ENCODE measurements at regions not wholly inside any gene's neighbourhood (a gene's known extent, or its start where the extent isn't known, plus 50 kb on each side); places are given as distances from the start of the nearest gene placed in this dataset.

GRCh38 chr12:98151984-98152383, 363.4 kb upstream of the TMPO start:
- Histone ChIP-seq H3K79me2 (ENCODE audit: insufficient read depth, low read length) (no peaks in the 10 kb centered on the region), H2BK120ac (ENCODE audit: low read depth, low read length, poor library complexity, severe bottlenecking) (no peak overlapping the region), H4K5ac (ENCODE audit: insufficient read length, low read depth, low read length) (no peak overlapping the region), H3K56ac (ENCODE audit: insufficient read length, low read depth, low read length) (no peak overlapping the region), H3K14ac (ENCODE audit: insufficient read depth, low read length) (no peak overlapping the region), H2BK20ac (ENCODE audit: low read depth, low read length, poor library complexity, severe bottlenecking) (no peak overlapping the region), H4K20me1 (ENCODE audit: control insufficient read depth, insufficient read depth, insufficient read length) (no peaks in the 10 kb centered on the region), H4K8ac (replicated peaks; ENCODE audit: insufficient read length, low read depth, low read length) (no peak overlapping the region), H3K4me1 (ENCODE audit: insufficient read depth, low read length) (no peaks in the 10 kb centered on the region; the same call in 1 of the 2 replicates), H2BK15ac (ENCODE audit: low read depth, low read length) (no peak overlapping the region), H3K27me3 (ENCODE audit: insufficient read depth, low read length) (no peaks in the 10 kb centered on the region), H3K9ac (ENCODE audit: extremely low read depth, insufficient read length, low read length) (no peak overlapping the region), H3K4ac (ENCODE audit: low read depth, low read length) (no peak overlapping the region), H3T11ph (ENCODE audit: low read length) (no peak overlapping the region), H2BK12ac (ENCODE audit: insufficient read length, low read depth, low read length) (no peak overlapping the region), H4K91ac (ENCODE audit: insufficient read length, low read depth, low read length) (no peak overlapping the region), H3K9me3 (ENCODE audit: control insufficient read depth, low read depth, low read length) (no peaks in the 10 kb centered on the region), H3K23ac (ENCODE audit: insufficient read length, low read depth, low read length) (no peak overlapping the region), H3K4me2 (ENCODE audit: insufficient read depth, insufficient read length, low read length) (no peak overlapping the region), H3K79me1 (ENCODE audit: insufficient read depth, low read depth, low read length, poor library complexity, severe bottlenecking) (no peaks in the 10 kb centered on the region), H2AK5ac (ENCODE audit: insufficient read length, low read length) (no peak overlapping the region), H3K23me2 (ENCODE audit: insufficient read length, low read depth, low read length, poor library complexity, severe bottlenecking) (no peaks in the 10 kb centered on the region), H2AFZ (ENCODE audit: low read length) (no peak overlapping the region), H3K27ac (ENCODE audit: insufficient read length, low read depth, low read length) (no peak overlapping the region), H3K18ac (ENCODE audit: insufficient read length, low read depth, low read length) (no peak overlapping the region), H2BK5ac (ENCODE audit: insufficient read length, low read length) (no peak overlapping the region)
- TF ChIP-seq CTCF (conservative IDR thresholded peaks at IDR 0.05): no peak
- WGBS (ENCODE audit: extremely low coverage, insufficient read length, low lambda C conversion rate): no CpG with 5 or more reads among the region's 1 CpG
- Mint-ChIP-seq H3K4me1 (peaks cover 0 to 3% of the 10 kb centered on the region in 2 experiments; a peak in 1 of 4 replicates), H3K36me3 (ENCODE audit: insufficient read depth in 1 of 3, low read depth in 3 of 3) (no peaks in the 10 kb centered on the region), H3K27ac (no peak overlapping the region), H3K27me3 (ENCODE audit: low read depth) (no peaks in the 10 kb centered on the region), H3K4me3 (no peak overlapping the region), H3K9me3 (no peaks in the 10 kb centered on the region; a peak in 1 of 5 replicates)
- no peak for DNase-seq

Data from H9 (cell line).